Prostate gland (tissue), 2 donors: ENCODE measurements at regions not wholly inside any gene's neighbourhood (a gene's known extent, or its start where the extent isn't known, plus 50 kb on each side); places are given as distances from the start of the nearest gene placed in this dataset.

ENCODE experiments used
- DNase-seq: peaks from one replicate; pipeline ENCODE4 v3.0.0-alpha.2; 2019; ENCODE audit warnings: low spot score
- H3K27ac ChIP-seq, 2 donors: fragments of 200-600 bp; sonication (generic); 2 replicates each; pipeline ENCODE4 v1.5.1; 2017 to 2019
- H3K27me3 ChIP-seq: fragments of 200-600 bp; sonication (generic); replicated peaks from 2 replicates; pipeline ENCODE4 v1.5.1; 2019; ENCODE audit not compliant: insufficient read depth
- H3K36me3 ChIP-seq, 2 donors: fragments of 200-600 bp; sonication (generic); 1 replicate in 1 of 2; 2 replicates in 1 of 2; pipeline versions ENCODE4 v1.5.1 to v1.8.1; 2017 to 2019
- H3K4me1 ChIP-seq: fragments of 200-600 bp; sonication (generic); replicated peaks from 2 replicates; pipeline ENCODE4 v1.5.1; 2019
- H3K4me3 ChIP-seq, 2 donors: fragments of 200-600 bp; sonication (generic); 2 replicates each; pipeline ENCODE4 v1.5.1; 2017 to 2019
- H3K9me3 ChIP-seq: fragments of 200-600 bp; sonication (generic); 2 replicates; pipeline ENCODE4 v1.5.1; 2017
- POLR2A ChIP-seq: fragments of 450-650 bp; IDR thresholded peaks from one replicate; pipeline ENCODE4 v1.6.1; 2016; ENCODE audit warnings: antibody characterized with exemption, mild to moderate bottlenecking
- POLR2AphosphoS5 ChIP-seq: sonication (generic); formaldehyde crosslinking; IDR thresholded peaks from one replicate; pipeline ENCODE4 v1.6.1; 2017; ENCODE audit warnings: antibody characterized with exemption
- WGBS: methylation state at CpG from one replicate; pipeline ENCODE4 v1.1.5; 2018; 5-methylcytosine and 5-hydroxymethylcytosine counted together
- intact Hi-C: fragments of 100-400 bp; cut with DNase I; formaldehyde crosslinking; loops from one replicate; pipeline ENCODE4 v1.14.2; 2022
- TF ChIP-seq, protein P1 (sequence below), 4 experiments: fragments of 200-600 bp in 2 of 4; fragments of 450-650 bp in 2 of 4; sonication (generic) in 2 of 4; IDR thresholded peaks; 1 replicate in 3 of 4; 2 replicates in 1 of 4; pipeline ENCODE4 v1.5.1; 2016 to 2019; ENCODE audit warnings: antibody characterized with exemption in 4 of 4, mild to moderate bottlenecking in 2 of 4, moderate library complexity in 2 of 4

DNA sequence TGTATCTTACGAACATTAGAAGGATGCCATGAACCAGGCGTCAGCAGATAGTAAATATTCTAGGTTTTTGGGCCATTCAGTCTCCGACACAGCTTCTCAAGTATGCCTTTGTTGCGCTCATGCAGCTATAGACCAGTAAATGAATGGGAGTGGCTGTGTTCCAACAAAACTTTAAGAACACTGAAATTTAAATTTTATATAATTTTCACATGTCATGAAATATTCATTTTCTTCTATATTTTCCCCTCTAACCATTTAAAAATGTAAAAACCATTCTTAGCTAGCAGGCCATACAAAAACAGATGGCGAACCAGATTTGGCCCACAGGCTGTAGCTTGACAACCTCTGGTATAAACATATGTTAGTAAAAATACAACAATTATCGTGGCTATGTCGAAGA lies 151.8 kb upstream of the KIT start:
- intact Hi-C loops: no loop called here
- DNase-seq: no peak
- no peak overlapping the region for H3K4me3 ChIP-seq
- TF ChIP-seq, protein P1, sequence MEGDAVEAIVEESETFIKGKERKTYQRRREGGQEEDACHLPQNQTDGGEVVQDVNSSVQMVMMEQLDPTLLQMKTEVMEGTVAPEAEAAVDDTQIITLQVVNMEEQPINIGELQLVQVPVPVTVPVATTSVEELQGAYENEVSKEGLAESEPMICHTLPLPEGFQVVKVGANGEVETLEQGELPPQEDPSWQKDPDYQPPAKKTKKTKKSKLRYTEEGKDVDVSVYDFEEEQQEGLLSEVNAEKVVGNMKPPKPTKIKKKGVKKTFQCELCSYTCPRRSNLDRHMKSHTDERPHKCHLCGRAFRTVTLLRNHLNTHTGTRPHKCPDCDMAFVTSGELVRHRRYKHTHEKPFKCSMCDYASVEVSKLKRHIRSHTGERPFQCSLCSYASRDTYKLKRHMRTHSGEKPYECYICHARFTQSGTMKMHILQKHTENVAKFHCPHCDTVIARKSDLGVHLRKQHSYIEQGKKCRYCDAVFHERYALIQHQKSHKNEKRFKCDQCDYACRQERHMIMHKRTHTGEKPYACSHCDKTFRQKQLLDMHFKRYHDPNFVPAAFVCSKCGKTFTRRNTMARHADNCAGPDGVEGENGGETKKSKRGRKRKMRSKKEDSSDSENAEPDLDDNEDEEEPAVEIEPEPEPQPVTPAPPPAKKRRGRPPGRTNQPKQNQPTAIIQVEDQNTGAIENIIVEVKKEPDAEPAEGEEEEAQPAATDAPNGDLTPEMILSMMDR (IDR thresholded peaks at IDR 0.05): no peak
- TF ChIP-seq POLR2AphosphoS5 (no peak), POLR2A (no peak)
- no peaks in the 10 kb centered on the region for H3K4me1 ChIP-seq
- no peaks in the 10 kb centered on the region for H3K9me3 ChIP-seq
- H3K27ac ChIP-seq: no peak overlapping the region
- no peaks in the 10 kb centered on the region for H3K27me3 ChIP-seq
- H3K36me3 ChIP-seq: no peaks in the 10 kb centered on the region
- 94% methylated on average over 7 of the region's 7 CpGs for WGBS

DNA sequence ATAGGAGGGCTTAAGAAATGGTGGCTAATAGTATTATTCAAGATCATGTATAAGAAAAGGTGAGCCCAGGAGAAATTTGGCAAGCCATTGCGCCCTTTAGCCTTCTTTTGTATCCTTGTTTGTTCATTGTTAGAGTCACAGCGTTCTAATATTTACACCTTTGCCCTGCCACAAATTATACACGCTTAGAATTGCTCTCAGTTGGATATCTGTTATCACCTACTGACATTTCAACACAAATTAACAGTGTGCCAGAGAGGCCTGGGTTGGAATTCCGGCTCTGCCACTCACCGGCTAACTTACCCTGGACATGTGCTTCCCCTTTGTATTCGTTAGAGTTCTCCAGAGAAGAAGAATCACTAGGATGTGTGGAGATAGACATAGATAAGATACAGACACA lies 148.7 kb upstream of the KIT start:
- intact Hi-C loops: no loop called here
- Histone ChIP-seq H3K4me1 (no peaks in the 10 kb centered on the region), H3K9me3 (no peaks in the 10 kb centered on the region), H3K4me3 (no peak overlapping the region), H3K27me3 (no peaks in the 10 kb centered on the region), H3K36me3 (no peaks in the 10 kb centered on the region), H3K27ac (no peak overlapping the region)
- 79% methylated on average over 6 of the region's 6 CpGs for WGBS
- DNase-seq: no peak
- TF ChIP-seq POLR2AphosphoS5: no peak
- TF ChIP-seq, protein P1 (IDR thresholded peaks at IDR 0.05): no peak
- no peak for TF ChIP-seq POLR2A

DNA sequence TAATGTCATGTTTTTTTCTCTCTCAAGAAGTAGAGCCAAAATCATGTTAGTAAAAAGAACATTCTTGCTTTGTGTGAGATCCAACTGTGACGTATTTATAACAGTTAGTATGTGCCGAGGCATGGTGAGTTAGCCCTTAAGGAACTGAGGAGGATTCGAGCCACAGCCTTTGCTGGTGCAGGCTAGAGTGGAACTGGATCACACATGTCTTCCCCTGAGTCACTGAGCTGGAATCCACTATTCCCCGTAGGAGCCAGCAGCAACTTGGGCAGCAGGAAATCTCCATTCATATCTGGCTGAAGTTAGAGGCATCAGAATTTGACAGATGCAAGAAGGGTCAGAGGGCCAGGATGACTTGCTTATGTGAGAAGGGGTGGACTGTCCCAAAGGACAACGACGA lies 144.6 kb upstream of the KIT start:
- 48% methylated on average over 6 of the region's 6 CpGs for WGBS
- Histone ChIP-seq H3K27ac (no peak overlapping the region), H3K9me3 (no peaks in the 10 kb centered on the region), H3K27me3 (no peaks in the 10 kb centered on the region), H3K4me3 (no peak overlapping the region), H3K36me3 (no peaks in the 10 kb centered on the region), H3K4me1 (no peaks in the 10 kb centered on the region)
- no peak for TF ChIP-seq POLR2AphosphoS5
- TF ChIP-seq, protein P1 (IDR thresholded peaks at IDR 0.05): no peak
- TF ChIP-seq POLR2A: no peak
- DNase-seq: no peak
- intact Hi-C loops: no loop called here

DNA sequence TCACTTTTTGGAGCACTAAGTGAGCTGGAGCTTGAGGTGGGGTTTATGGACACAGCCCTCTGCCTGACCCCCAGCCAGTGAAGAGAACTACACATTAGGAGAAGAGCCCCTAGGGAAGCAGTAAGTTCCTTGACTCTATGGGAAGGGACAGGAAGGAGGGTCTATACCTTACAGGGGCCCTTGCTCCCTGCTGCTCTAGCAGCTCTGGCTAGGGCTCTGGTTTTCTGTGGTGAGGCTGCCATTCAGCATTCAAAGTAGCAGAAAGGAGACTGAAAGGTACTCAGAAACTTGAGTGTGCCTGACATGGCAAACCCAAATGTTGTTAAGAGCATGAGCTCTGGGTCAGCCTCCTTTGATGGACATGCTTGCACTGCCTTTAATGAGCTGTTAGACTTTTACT lies 144.0 kb upstream of the KIT start:
- H3K27me3 ChIP-seq: no peaks in the 10 kb centered on the region
- intact Hi-C loops: no loop called here
- no peaks in the 10 kb centered on the region for H3K4me1 ChIP-seq
- no peak for TF ChIP-seq POLR2A
- TF ChIP-seq, protein P1 (IDR thresholded peaks at IDR 0.05): no peak
- TF ChIP-seq POLR2AphosphoS5: no peak
- no peaks in the 10 kb centered on the region for H3K9me3 ChIP-seq
- H3K27ac ChIP-seq: no peak overlapping the region
- no peak for DNase-seq
- H3K4me3 ChIP-seq: no peak overlapping the region
- no peaks in the 10 kb centered on the region for H3K36me3 ChIP-seq

DNA sequence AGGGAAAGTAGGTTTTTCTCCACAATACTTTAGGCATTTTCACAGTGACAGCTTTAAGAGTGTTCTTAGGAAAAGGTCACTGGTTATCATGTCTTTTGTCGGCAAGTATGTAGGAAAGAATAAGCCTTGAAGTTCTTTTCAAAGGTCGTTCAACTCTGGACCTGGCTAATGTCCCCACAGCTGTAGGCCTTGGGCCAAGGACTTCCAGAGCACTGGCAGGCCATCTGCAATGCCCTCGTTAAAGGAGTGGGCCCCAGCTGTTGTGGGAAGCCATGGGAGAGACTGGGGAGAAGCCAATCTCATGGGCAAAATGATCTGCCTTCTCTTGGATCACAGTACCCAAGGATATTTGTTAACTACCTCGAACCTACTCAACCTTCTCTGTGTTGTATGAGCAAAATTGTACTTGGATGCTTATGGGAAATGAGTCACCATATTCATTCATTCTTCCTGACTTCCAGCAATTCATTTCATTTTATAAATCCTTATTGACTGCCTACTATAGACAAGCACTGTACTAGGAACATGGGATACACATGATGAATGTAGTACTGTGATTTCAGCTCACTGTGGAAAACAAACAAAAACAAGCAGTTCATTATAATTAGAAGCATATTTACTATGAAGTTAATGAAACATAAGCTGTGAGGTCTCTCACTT lies 141.1 kb upstream of the KIT start:
- Histone ChIP-seq H3K27me3 (no peaks in the 10 kb centered on the region), H3K4me1 (no peaks in the 10 kb centered on the region), H3K9me3 (no peaks in the 10 kb centered on the region), H3K4me3 (no peak overlapping the region), H3K36me3 (no peaks in the 10 kb centered on the region), H3K27ac (no peak overlapping the region)
- DNase-seq: no peak
- 56% methylated on average over 4 of the region's 4 CpGs for WGBS
- intact Hi-C loops: no loop called here
- TF ChIP-seq, protein P1 (IDR thresholded peaks at IDR 0.05): no peak
- TF ChIP-seq POLR2AphosphoS5 (no peak), POLR2A (no peak)
